ENCODE measurements at regions not wholly inside any gene's neighbourhood (a gene's known extent, or its start where the extent isn't known, plus 50 kb on each side); places are given as distances from the start of the nearest gene placed in this dataset.
"Not testable (repeated sequence)": the region's sequence is repeated elsewhere in the genome, so short reads cannot be mapped to it uniquely, and the experiment has no call there.

- DNase-seq = no peak
Measured at GRCh38 chr11:101292661-101293240, 163.1 kb upstream of the PGR start.

GRCh38 chr11:101291279-101291678 lies 161.7 kb upstream of the PGR start:
- DNase-seq = no peak

DNA sequence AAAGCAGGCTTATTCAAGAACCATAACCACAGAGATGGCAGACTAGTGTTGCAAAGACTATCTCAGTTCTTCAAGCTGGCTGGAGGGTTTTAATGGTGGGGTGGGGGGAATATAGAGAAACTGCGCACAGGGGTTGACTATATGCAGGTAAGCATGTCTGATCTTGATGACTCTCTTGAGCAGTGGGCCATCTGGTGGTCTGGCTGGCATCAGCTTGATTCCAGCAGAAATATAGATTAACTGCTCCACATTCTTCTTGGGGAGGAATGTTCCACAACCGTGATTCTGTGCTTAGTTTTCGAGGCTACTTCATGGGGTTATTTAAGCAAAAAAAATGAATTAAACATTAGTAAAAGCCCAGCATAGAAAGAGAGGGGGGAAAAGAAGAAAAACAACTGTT lies 158.8 kb upstream of the PGR start:
- DNase-seq = no peak

GRCh38 chr11:101279728-101280127 lies 150.1 kb upstream of the PGR start:
- no peak for DNase-seq

DNA sequence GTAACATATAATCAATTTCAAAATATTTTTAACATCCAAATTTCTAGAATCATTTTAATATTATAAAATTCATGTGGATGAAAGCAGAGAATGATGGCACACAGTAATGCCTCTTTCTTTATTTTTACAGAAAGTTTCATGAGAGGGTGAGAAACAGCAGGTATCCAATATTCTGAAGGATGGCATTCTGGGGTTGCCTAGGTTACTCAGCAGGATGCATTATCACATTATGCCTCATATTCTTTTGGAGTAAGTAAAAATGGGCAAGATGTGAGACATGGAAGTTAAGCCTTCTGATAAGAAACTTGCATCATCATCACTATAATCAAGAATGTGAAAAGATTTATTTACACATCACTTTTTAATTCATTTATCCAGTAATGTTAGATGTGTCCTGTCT lies 148.7 kb upstream of the PGR start:
- peak; percentile 3 for DNase-seq

GRCh38 chr11:101277036-101277435 lies 147.4 kb upstream of the PGR start:
- no peak for DNase-seq

GRCh38 chr11:101269990-101270660 lies 140.5 kb upstream of the PGR start:
- no peak for DNase-seq

DNA sequence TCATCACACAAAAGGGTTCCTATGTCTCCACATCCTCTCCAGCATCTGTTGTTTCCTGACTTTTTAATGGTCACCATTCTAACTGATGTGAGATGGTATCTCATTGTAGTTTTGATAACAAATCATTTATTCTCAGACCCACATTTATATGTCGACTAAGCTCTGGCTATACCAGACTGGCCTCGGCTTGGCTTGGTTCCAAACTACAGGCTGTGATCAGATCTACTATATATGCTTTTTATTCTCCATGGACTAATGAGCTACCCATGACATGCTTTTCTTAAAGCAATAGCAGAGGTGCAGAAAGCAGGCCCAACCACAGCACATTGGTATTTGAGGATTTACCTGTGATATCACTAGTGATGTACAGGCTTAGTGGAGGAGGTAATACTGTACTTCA lies 139.8 kb upstream of the PGR start:
- DNase-seq = no peak

- DNase-seq = no peak
Measured at GRCh38 chr11:101267654-101268053, 138.0 kb upstream of the PGR start.

DNA sequence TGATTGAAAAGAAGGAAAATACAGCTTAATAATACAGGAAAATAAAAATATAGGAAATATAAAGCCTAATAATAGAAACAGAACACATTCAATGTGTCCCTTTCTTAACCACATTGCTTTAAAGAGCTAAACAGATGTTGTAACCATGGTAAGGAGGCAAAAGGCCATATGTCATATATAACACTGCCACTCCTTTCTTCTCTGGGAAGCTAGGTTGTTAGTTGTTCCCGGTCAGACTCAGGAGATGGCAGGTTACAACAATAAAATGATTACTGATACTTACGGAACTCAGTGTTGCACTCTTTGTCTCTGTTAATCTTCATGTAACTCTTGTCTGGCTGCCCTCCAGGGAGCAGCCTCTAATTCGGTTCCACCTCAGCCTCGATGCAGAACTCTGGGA lies 134.7 kb upstream of the PGR start:
- no peak for DNase-seq

GRCh38 chr11:101262995-101263394 lies 133.4 kb upstream of the PGR start:
- no peak for DNase-seq

DNA sequence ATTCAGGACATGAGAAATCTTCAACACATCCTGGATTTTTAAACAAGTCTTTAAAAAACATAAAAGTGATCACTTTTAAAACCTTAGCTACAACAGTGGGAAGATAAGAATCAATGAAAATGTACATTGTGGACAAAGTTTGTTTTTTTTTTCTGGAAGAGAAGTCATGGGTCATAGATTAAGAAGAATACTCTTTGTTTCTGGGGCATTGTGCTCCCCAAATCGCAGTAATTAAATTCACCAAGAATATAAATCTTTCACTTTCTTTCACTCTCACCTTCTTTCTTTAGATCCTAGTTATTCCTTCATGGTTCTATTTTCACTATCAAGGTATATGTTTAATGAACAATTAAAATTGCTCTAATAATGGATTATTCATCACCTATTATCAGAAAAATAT lies 132.6 kb upstream of the PGR start:
- no peak for DNase-seq

GRCh38 chr11:101255036-101255435 lies 125.4 kb upstream of the PGR start:
- no peak for DNase-seq

DNA sequence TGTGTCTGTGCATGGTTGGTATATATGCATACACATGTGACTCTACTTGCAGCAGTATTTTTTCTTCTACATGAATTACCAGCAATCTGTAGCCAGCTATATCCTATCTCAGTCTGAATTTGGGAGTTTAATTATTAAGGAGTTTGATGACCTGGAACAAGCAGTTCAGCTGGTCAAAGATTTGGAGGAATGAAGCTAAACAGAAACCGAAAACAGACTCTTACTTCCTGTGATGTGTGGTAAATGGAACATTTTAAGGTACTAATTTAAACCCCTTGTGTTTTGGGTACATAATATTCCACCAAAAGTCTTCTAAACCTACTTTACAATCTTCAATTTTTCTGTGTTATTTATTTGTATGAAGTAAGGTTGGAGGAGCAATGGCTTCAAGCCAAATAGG lies 124.4 kb upstream of the PGR start:
- DNase-seq = no peak

DNA sequence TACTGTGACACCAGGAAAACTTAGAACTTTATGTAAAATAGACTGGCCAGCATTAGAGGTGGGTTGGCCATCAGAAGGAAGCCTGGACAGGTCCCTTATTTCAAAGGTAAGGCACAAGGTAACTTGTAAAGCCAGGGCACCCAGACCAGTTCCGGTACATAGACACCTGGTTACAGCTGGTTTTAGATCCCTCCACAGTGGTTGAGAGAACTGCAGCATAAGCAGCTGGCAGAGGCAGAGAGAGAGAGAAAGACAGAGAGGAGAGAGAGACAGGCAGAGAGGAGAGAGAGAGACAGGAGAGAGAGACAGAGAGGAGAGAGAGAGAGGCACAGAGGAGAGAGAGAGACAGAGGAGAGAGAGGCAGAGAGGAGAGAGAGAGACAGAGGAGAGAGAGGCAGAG lies 116.0 kb upstream of the PGR start:
- not testable (repeated sequence) for DNase-seq

- DNase-seq = not testable (repeated sequence)
Measured at GRCh38 chr11:101245081-101245480, 115.5 kb upstream of the PGR start.

- no peak for DNase-seq
Measured at GRCh38 chr11:101241160-101241795, 111.7 kb upstream of the PGR start.

GRCh38 chr11:101231207-101231834 lies 101.7 kb upstream of the PGR start:
- not testable (repeated sequence) for DNase-seq

GRCh38 chr11:101226617-101227016 lies 97.0 kb upstream of the PGR start:
- DNase-seq = no peak

- no peak for DNase-seq
Measured at GRCh38 chr11:101224221-101224620, 94.6 kb upstream of the PGR start.

- DNase-seq = not testable (repeated sequence)
Measured at GRCh38 chr11:101218091-101218490, 88.5 kb upstream of the PGR start.

- DNase-seq = not testable (repeated sequence)
Measured at GRCh38 chr11:101216091-101216490, 86.5 kb upstream of the PGR start.

GRCh38 chr11:101215069-101215468 lies 85.5 kb upstream of the PGR start:
- no peak for DNase-seq

GRCh38 chr11:101211407-101211975 lies 81.9 kb upstream of the PGR start:
- DNase-seq = no peak
